ENCODE measurements at regions not wholly inside any gene's neighbourhood (a gene's known extent, or its start where the extent isn't known, plus 50 kb on each side); places are given as distances from the start of the nearest gene placed in this dataset.

GRCh38 chr15:62449638-62450037, 284.6 kb upstream of the C2CD4B start:
- TF ChIP-seq EZH2 (optimal IDR thresholded peaks at IDR 0.05; ENCODE audit: low read depth, low read length), result no peak
- TF ChIP-seq CTCF (IDR thresholded peaks at IDR 0.05; ENCODE audit: low read length), result no peak
- no peak for TF ChIP-seq EZH2phosphoT487 (IDR thresholded peaks at IDR 0.05; ENCODE audit: low read length)

Data from MM.1S (cell line).